ENCODE measurements at regions not wholly inside any gene's neighbourhood (a gene's known extent, or its start where the extent isn't known, plus 50 kb on each side); places are given as distances from the start of the nearest gene placed in this dataset.

- H3K4me3 ChIP-seq (replicated peaks; ENCODE audit: insufficient read depth, low read length), result no peak overlapping the region
- TF ChIP-seq CTCF (IDR thresholded peaks at IDR 0.05; ENCODE audit: insufficient read depth, low read length) (no peak), POLR2AphosphoS5 (IDR thresholded peaks at IDR 0.05; ENCODE audit: low read depth) (no peak), GABPA (IDR thresholded peaks at IDR 0.05; ENCODE audit: low read depth) (no peak), SPI1 (IDR thresholded peaks at IDR 0.05; ENCODE audit: borderline replicate concordance, low read depth) (peak; percentile 64; the same call in 1 of the 2 replicates)
- H3K27me3 ChIP-seq (ENCODE audit: insufficient read depth, poor library complexity, severe bottlenecking), result no peaks in the 10 kb centered on the region
- no peak overlapping the region for H3K27ac ChIP-seq (replicated peaks)
- no peak for DNase-seq (ENCODE audit: low read depth in 1 of 2, low spot score in 1 of 2)
Observed at GRCh38 chr2:45332094-45332493, 279.0 kb downstream of the SRBD1 start.

- TF ChIP-seq CTCF (IDR thresholded peaks at IDR 0.05; ENCODE audit: insufficient read depth, low read length) (no peak), GABPA (IDR thresholded peaks at IDR 0.05; ENCODE audit: low read depth) (no peak), POLR2AphosphoS5 (IDR thresholded peaks at IDR 0.05; ENCODE audit: low read depth) (no peak), SPI1 (IDR thresholded peaks at IDR 0.05; ENCODE audit: borderline replicate concordance, low read depth) (no peak), REST (IDR thresholded peaks at IDR 0.05; ENCODE audit: insufficient replicate concordance, low read depth) (no peak)
- Histone ChIP-seq H3K4me3 (replicated peaks; ENCODE audit: insufficient read depth, low read length) (no peak overlapping the region), H3K27me3 (ENCODE audit: insufficient read depth, poor library complexity, severe bottlenecking) (no peaks in the 10 kb centered on the region), H3K27ac (replicated peaks) (no peak overlapping the region)
- no peak for DNase-seq (ENCODE audit: low read depth in 1 of 2, low spot score in 1 of 2)
Observed at GRCh38 chr2:45331410-45331786, 279.7 kb downstream of the SRBD1 start.

GRCh38 chr2:45330637-45331409 is 280.2 kb downstream of the SRBD1 start:
- H3K4me3 ChIP-seq (replicated peaks; ENCODE audit: insufficient read depth, low read length), result no peak overlapping the region
- H3K27me3 ChIP-seq (ENCODE audit: insufficient read depth, poor library complexity, severe bottlenecking), result no peaks in the 10 kb centered on the region
- no peak overlapping the region for H3K27ac ChIP-seq (replicated peaks)
- TF ChIP-seq GABPA (IDR thresholded peaks at IDR 0.05; ENCODE audit: low read depth), result no peak
- TF ChIP-seq REST (IDR thresholded peaks at IDR 0.05; ENCODE audit: insufficient replicate concordance, low read depth), result no peak
- TF ChIP-seq POLR2AphosphoS5 (IDR thresholded peaks at IDR 0.05; ENCODE audit: low read depth), result no peak
- no peak for TF ChIP-seq SPI1 (IDR thresholded peaks at IDR 0.05; ENCODE audit: borderline replicate concordance, low read depth)
- TF ChIP-seq CTCF (IDR thresholded peaks at IDR 0.05; ENCODE audit: insufficient read depth, low read length), result no peak
- no peak for DNase-seq (ENCODE audit: low read depth in 1 of 2, low spot score in 1 of 2)
